Muscle layer of duodenum (tissue), 2 donors: ENCODE measurements at regions not wholly inside any gene's neighbourhood (a gene's known extent, or its start where the extent isn't known, plus 50 kb on each side); places are given as distances from the start of the nearest gene placed in this dataset.

Experiments used
- H3K27ac ChIP-seq: one replicate; pipeline ENCODE4 v1.7.0; 2013; ENCODE audit warnings: mild to moderate bottlenecking, low read length
- H3K27me3 ChIP-seq: one replicate; pipeline ENCODE4 v1.7.0; 2013; ENCODE audit warnings: low read depth, mild to moderate bottlenecking, control low read depth, low read length
- H3K36me3 ChIP-seq, 2 donors: one replicate each; pipeline ENCODE4 v1.7.0; 2013; ENCODE audit warnings: low read length in 2 of 2, control low read depth in 1 of 2, mild to moderate bottlenecking in 1 of 2; ENCODE audit not compliant: insufficient read depth in 2 of 2, control insufficient read depth in 1 of 2
- H3K4me1 ChIP-seq, 2 donors: one replicate each; pipeline ENCODE4 v1.7.0; 2013; ENCODE audit warnings: low read length in 2 of 2, mild to moderate bottlenecking in 2 of 2, control low read depth in 1 of 2, moderate library complexity in 1 of 2; ENCODE audit not compliant: insufficient read depth in 2 of 2, control insufficient read depth in 1 of 2
- H3K4me3 ChIP-seq, 2 donors: one replicate each; pipeline ENCODE4 v1.7.0; 2013; ENCODE audit warnings: low read length in 2 of 2, low read depth in 1 of 2, mild to moderate bottlenecking in 1 of 2
- H3K9me3 ChIP-seq, 2 donors: one replicate each; pipeline ENCODE4 v1.7.0; 2013; ENCODE audit warnings: low read length in 2 of 2, control low read depth in 1 of 2, mild to moderate bottlenecking in 1 of 2; ENCODE audit not compliant: control insufficient read depth in 1 of 2
- donor health status: healthy.

- Histone ChIP-seq H3K27ac (no peak overlapping the region), H3K27me3 (no peaks in the 10 kb centered on the region), H3K9me3 (no peaks in the 10 kb centered on the region), H3K4me3 (no peak overlapping the region), H3K4me1 (no peaks in the 10 kb centered on the region), H3K36me3 (no peaks in the 10 kb centered on the region)
Observed at GRCh38 chr20:60662307-60662706, 589.8 kb upstream of the CDH4 start.

DNA sequence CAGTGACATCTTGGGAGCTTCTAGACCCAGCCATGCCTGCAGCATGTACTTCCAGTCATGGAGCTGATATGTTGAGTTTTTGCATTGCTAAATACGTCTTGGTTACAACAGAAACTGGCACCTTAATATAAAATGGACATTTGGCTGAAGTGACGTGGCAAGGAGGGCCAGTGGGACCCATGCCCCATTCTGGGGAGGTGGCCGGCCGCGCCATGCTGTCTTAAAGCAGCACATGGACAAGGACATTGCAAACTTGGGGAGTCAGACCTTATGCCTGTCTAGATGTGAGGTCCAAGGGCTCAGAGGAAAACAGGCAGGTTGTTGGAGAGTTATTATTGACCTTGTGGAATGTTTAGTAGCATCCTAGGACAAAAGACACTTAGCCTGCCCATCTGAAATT, 588.0 kb upstream of the CDH4 start:
- Histone ChIP-seq H3K27me3 (no peaks in the 10 kb centered on the region), H3K27ac (no peak overlapping the region), H3K4me1 (no peaks in the 10 kb centered on the region), H3K36me3 (no peaks in the 10 kb centered on the region), H3K9me3 (no peaks in the 10 kb centered on the region), H3K4me3 (no peak overlapping the region)

DNA sequence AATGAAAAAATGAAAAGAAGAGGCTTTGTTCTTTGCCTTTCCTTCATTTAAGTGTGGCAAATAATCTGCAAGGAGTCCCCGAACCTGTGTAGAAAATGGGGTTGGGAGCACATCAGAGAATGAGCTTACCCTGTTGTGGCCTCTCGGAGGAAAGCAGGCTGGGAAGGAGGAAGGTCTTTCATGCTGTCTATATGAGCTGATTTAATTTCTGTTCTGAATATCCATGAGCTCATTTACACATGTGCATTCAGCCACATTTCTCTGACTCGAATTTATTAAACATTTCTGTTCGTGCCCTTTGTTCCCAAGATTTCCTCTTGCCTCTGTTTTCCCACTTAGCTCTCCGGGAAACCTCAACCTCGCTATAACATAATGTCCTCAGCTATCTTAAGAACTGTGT, 584.4 kb upstream of the CDH4 start:
- H3K27me3 ChIP-seq, result no peaks in the 10 kb centered on the region
- H3K27ac ChIP-seq, result no peak overlapping the region
- H3K4me1 ChIP-seq, result no peaks in the 10 kb centered on the region
- no peak overlapping the region for H3K4me3 ChIP-seq
- H3K36me3 ChIP-seq, result no peaks in the 10 kb centered on the region
- H3K9me3 ChIP-seq, result no peaks in the 10 kb centered on the region

GRCh38 chr20:60669211-60669610, 582.9 kb upstream of the CDH4 start:
- Histone ChIP-seq H3K9me3 (no peaks in the 10 kb centered on the region), H3K4me3 (no peak overlapping the region), H3K4me1 (no peaks in the 10 kb centered on the region), H3K36me3 (no peaks in the 10 kb centered on the region), H3K27me3 (no peaks in the 10 kb centered on the region), H3K27ac (no peak overlapping the region)

- Histone ChIP-seq H3K27me3 (no peaks in the 10 kb centered on the region), H3K36me3 (no peaks in the 10 kb centered on the region), H3K9me3 (no peaks in the 10 kb centered on the region), H3K4me3 (no peak overlapping the region), H3K4me1 (no peaks in the 10 kb centered on the region), H3K27ac (no peak overlapping the region)
Observed at GRCh38 chr20:60676011-60676410, 576.0 kb upstream of the CDH4 start.

GRCh38 chr20:60677819-60678218, 574.2 kb upstream of the CDH4 start:
- no peak overlapping the region for H3K4me3 ChIP-seq
- H3K27ac ChIP-seq, result no peak overlapping the region
- H3K9me3 ChIP-seq, result no peaks in the 10 kb centered on the region
- H3K4me1 ChIP-seq, result no peaks in the 10 kb centered on the region
- H3K27me3 ChIP-seq, result no peaks in the 10 kb centered on the region
- no peaks in the 10 kb centered on the region for H3K36me3 ChIP-seq

DNA sequence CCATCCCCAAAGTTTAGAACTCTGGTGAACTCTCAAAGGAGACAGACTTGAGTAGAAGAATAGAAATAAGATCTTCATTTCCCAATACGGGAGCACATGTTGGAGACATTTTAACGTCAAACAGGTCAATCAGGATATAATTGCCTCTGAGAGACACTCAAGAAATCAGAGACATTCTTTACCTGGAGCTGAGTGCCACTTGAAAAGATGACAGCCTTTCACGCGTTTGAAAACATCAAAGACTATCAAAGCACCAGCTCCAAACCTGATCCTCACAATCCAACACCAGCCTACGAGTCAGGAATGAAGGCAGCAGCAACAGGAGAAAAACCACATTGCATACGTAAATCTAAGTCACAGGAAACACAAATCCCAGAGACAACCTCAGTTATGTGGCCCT, 571.5 kb upstream of the CDH4 start:
- Histone ChIP-seq H3K9me3 (no peaks in the 10 kb centered on the region), H3K27ac (no peak overlapping the region), H3K36me3 (no peaks in the 10 kb centered on the region), H3K4me3 (no peak overlapping the region), H3K27me3 (no peaks in the 10 kb centered on the region), H3K4me1 (no peaks in the 10 kb centered on the region)

GRCh38 chr20:60687213-60687612, 564.8 kb upstream of the CDH4 start:
- Histone ChIP-seq H3K27me3 (no peaks in the 10 kb centered on the region), H3K27ac (no peak overlapping the region), H3K4me3 (no peak overlapping the region), H3K9me3 (no peaks in the 10 kb centered on the region), H3K36me3 (no peaks in the 10 kb centered on the region), H3K4me1 (no peaks in the 10 kb centered on the region)

DNA sequence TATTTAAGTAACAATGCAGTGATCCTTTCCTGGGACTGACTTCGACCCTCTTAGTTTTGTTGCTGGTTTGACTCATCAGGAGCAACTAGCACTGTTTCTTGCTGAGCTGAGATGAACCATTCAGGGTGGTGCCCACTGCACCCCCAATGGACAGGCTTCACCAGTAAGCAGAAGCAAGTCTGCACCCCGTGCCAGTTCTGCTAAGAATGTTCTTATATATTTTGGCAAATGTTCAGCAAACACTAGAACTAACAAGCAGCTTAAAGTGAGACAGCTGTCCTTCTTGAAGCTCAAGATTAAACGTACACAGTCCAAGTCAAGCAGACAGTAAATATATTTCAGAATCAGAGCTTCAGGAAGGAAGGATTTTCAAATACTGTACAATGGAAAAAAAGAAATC, 561.3 kb upstream of the CDH4 start:
- no peaks in the 10 kb centered on the region for H3K4me1 ChIP-seq
- no peak overlapping the region for H3K27ac ChIP-seq
- no peak overlapping the region for H3K4me3 ChIP-seq
- H3K36me3 ChIP-seq, result no peaks in the 10 kb centered on the region
- H3K27me3 ChIP-seq, result no peaks in the 10 kb centered on the region
- no peaks in the 10 kb centered on the region for H3K9me3 ChIP-seq

DNA sequence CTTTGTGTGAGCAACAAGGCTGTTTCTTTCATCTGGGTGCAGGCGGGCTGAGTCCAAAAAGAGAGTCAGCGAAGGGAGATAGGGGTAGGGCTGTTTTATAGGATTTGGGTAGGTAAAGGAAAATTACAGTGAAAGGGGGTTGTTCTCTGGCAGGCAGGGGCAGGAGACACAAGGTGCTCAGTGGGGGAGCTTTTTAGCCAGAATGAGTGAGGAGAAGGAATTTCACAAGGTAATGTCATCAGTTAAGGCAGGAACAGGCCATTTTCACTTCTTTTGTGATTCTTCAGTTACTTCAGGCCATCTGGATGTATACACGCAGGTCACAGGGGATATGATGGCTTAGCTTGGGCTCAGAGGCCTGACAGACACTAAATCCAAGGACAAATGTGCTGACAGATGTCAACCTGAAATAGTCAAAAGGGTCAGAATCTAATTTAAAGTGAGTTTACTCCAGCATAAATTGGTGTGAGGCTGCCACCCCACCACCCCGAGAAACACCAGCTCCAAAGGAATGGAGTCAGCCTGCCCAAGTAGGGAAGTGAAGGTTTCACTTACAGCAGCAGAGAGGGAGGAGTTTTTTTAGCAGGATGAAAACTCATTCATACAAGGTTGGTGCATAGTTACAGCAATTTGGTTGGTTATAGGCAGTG, 560.0 kb upstream of the CDH4 start:
- Histone ChIP-seq H3K27ac (no peak overlapping the region), H3K4me1 (no peaks in the 10 kb centered on the region), H3K27me3 (no peaks in the 10 kb centered on the region), H3K4me3 (no peak overlapping the region), H3K9me3 (no peaks in the 10 kb centered on the region), H3K36me3 (no peaks in the 10 kb centered on the region)

GRCh38 chr20:60693496-60694133, 558.4 kb upstream of the CDH4 start:
- Histone ChIP-seq H3K9me3 (no peaks in the 10 kb centered on the region), H3K27ac (no peak overlapping the region), H3K4me3 (no peak overlapping the region), H3K36me3 (no peaks in the 10 kb centered on the region), H3K4me1 (no peaks in the 10 kb centered on the region), H3K27me3 (no peaks in the 10 kb centered on the region)

- Histone ChIP-seq H3K27me3 (no peaks in the 10 kb centered on the region), H3K4me1 (no peaks in the 10 kb centered on the region), H3K36me3 (no peaks in the 10 kb centered on the region), H3K27ac (no peak overlapping the region), H3K4me3 (no peak overlapping the region), H3K9me3 (no peaks in the 10 kb centered on the region)
Observed at GRCh38 chr20:60694763-60695162, 557.3 kb upstream of the CDH4 start.
